ENCODE measurements at regions not wholly inside any gene's neighbourhood (a gene's known extent, or its start where the extent isn't known, plus 50 kb on each side); places are given as distances from the start of the nearest gene placed in this dataset.
"Not testable (repeated sequence)": the region's sequence is repeated elsewhere in the genome, so short reads cannot be mapped to it uniquely, and the experiment has no call there.

- not testable (repeated sequence) for TF ChIP-seq KDM1A (CRISPR knock-in tag; IDR thresholded peaks at IDR 0.05); TP53 (CRISPR knock-in tag; conservative IDR thresholded peaks at IDR 0.05); ZFX (CRISPR knock-in tag; IDR thresholded peaks at IDR 0.05; ENCODE audit: low read depth); SMAD1 (CRISPR knock-in tag; IDR thresholded peaks at IDR 0.05; ENCODE audit: borderline replicate concordance, low read depth); TCF7 (IDR thresholded peaks at IDR 0.05; ENCODE audit: low read depth); POLR2AphosphoS5 (IDR thresholded peaks at IDR 0.05; ENCODE audit: low read depth, low read length); ZFP36L1 (CRISPR knock-in tag; IDR thresholded peaks at IDR 0.05); CTCF (CRISPR knock-in tag; IDR thresholded peaks at IDR 0.05); ZNF790 (CRISPR knock-in tag; IDR thresholded peaks at IDR 0.05; ENCODE audit: borderline replicate concordance)
These were observed 127.8 kb downstream of the RCHY1 start for GRCh38 chr4:75386426-75386825.
